ENCODE measurements at regions not wholly inside any gene's neighbourhood (a gene's known extent, or its start where the extent isn't known, plus 50 kb on each side); places are given as distances from the start of the nearest gene placed in this dataset.

DNA sequence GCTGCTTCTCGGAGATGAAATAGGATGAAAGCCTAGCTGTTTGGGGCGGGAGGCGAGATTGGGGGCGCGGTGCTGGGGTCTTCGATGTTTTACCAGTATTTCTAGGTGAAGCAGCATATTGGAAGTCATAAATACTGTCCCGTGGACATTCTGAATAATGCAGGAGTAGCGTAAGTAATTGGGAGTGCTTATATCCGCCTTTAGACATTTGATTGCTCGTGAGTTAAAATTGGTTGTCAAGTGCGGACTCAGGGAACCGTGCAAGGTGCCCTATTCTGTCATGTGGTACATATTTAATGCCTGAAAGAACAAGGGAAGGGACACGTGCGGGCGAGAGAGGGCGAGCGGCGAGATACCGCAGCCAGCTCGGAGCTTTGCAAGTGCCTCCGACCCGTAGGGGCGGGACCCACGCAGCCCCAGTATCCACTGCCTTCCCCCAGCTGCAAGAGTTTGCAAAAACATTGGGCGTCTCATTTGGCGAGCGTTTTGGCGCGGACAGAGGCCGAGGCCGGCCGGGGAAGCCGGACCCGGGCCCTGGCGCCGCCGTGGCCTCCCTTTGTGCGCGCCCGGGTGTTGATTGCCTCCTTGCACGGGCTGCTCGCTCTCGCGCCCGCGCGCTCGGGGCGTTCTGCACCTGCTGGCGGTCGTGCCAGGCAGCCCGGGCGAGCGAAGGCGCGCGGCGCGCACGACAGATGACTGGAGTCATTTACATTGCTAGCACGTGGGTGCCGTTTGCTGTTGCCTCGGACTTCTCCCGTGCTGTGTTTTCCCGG is 849.8 kb upstream of the RBFOX1 start:
- Mint-ChIP-seq H3K27me3 (no peaks in the 10 kb centered on the region), H3K36me3 (no peaks in the 10 kb centered on the region), H3K4me3 (no peak overlapping the region), H3K4me1 (no peaks in the 10 kb centered on the region), H3K27ac (no peak overlapping the region), H3K9me3 (peaks cover 3% of the 10 kb centered on the region)
- ATAC-seq (ENCODE audit: low read depth) (no peak), DNase-seq (ENCODE audit: low spot score in 2 of 2) (no peak)

DNA sequence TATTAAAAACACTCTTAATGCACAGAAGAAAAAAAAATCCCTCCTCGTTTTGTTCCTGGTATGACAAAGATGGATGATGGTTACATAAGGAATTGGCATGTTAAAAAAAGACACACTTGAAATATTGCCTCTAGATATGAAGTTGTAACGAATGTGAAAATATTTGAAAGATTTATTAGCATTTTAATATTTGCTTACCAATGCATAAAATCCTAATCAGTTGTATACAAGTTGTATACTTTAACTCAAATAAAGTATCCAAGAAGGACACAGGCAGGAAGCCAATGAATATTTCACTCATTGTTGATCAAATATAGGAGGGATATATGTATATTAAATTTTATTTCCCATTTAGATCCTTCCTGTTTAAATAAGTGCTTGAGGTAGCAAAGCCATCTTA is 850.8 kb upstream of the RBFOX1 start:
- Mint-ChIP-seq H3K4me3 (no peak overlapping the region), H3K27me3 (no peaks in the 10 kb centered on the region), H3K4me1 (no peaks in the 10 kb centered on the region), H3K27ac (no peak overlapping the region), H3K36me3 (no peaks in the 10 kb centered on the region), H3K9me3 (peaks cover 5% of the 10 kb centered on the region)
- no peak for DNase-seq (ENCODE audit: low spot score in 2 of 2)
- ATAC-seq (ENCODE audit: low read depth): no peak

DNA sequence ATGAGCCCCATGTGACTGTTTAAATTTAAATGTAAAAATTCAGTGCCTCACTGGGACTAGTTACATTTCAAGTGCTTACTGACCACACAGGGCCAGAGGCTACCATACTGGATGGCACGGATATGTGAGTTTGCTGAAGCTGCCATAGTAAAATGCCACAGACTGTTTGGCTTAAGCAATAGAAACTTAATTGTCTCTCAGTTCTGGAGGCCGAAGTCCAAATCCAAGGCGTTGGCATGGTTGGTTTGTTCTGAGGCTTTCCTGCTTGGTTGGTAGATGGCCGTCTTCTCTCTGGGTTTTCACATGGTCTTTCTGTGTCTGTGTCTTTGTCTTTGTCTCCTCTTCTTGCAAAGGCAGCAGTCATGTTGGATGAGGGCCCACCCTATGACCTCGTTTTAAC is 878.9 kb upstream of the RBFOX1 start:
- H3K36me3 Mint-ChIP-seq: no peaks in the 10 kb centered on the region
- peaks cover 16% of the 10 kb centered on the region for H3K9me3 Mint-ChIP-seq
- no peak overlapping the region for H3K27ac Mint-ChIP-seq
- H3K4me1 Mint-ChIP-seq: no peaks in the 10 kb centered on the region
- DNase-seq (ENCODE audit: low spot score in 2 of 2) (no peak), ATAC-seq (ENCODE audit: low read depth) (no peak)
- no peaks in the 10 kb centered on the region for H3K27me3 Mint-ChIP-seq
- no peak overlapping the region for H3K4me3 Mint-ChIP-seq

DNA sequence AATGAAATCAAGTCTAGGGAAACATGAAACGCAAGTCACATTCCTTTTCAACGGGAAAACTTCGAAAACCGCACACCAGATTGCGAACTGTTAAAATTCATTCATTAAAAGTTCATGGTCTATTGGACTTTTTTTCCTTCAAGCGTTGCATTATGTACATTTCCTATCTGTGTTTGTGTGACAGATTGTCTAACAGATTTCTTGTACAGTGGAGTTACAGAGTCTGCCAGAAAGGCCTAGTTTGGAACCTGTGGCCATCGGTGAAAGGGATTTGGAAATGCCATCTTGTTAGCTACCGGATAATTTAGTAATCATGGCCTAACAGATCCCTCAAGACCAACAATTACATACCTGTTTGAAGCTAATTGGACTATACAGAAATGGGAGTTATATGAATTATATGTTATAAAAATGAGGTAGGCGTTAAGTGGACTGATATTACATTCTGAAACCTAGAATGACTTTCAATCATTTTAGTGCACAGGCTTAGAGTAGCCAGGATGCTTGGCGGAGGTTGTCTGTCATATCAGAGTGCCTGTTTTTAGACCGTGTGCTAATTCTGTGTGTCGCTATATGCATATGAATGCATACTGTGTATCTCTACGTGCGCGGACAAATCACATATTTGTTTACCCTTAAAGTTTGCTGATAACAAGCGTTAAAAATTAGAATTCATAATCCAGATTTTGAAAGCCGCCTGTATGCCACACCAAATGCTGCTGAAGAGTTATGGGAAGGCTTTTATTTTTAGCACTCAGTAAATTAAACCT is 885.4 kb upstream of the RBFOX1 start:
- DNase-seq (ENCODE audit: low spot score in 2 of 2): no peak
- peaks cover 18% of the 10 kb centered on the region for H3K9me3 Mint-ChIP-seq
- no peaks in the 10 kb centered on the region for H3K36me3 Mint-ChIP-seq
- no peaks in the 10 kb centered on the region for H3K27me3 Mint-ChIP-seq
- ATAC-seq (ENCODE audit: low read depth): no peak
- H3K27ac Mint-ChIP-seq: no peak overlapping the region
- no peak overlapping the region for H3K4me3 Mint-ChIP-seq
- H3K4me1 Mint-ChIP-seq: no peaks in the 10 kb centered on the region

DNA sequence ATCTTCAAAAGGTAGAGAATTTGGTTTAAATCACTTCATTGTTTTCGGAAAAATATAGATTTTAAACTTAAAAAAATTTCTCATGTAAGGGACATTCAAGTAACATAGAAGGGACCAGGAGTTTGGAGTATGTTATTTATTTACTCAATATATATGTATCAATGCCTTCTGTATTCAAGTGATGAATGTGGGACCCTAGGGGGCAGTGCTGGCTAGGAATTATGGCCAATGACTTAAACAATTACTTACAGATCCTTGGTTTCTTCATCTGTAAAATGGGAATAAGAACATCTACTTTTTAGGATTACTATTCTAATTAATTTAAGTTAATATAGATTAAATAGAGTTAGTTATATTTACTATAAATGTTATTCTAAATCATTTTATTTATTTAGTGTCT is 886.3 kb upstream of the RBFOX1 start:
- H3K4me3 Mint-ChIP-seq: no peak overlapping the region
- H3K4me1 Mint-ChIP-seq: no peaks in the 10 kb centered on the region
- no peak for ATAC-seq (ENCODE audit: low read depth)
- H3K27ac Mint-ChIP-seq: no peak overlapping the region
- H3K27me3 Mint-ChIP-seq: no peaks in the 10 kb centered on the region
- no peak for DNase-seq (ENCODE audit: low spot score in 2 of 2)
- peaks cover 12% of the 10 kb centered on the region for H3K9me3 Mint-ChIP-seq
- H3K36me3 Mint-ChIP-seq: no peaks in the 10 kb centered on the region

DNA sequence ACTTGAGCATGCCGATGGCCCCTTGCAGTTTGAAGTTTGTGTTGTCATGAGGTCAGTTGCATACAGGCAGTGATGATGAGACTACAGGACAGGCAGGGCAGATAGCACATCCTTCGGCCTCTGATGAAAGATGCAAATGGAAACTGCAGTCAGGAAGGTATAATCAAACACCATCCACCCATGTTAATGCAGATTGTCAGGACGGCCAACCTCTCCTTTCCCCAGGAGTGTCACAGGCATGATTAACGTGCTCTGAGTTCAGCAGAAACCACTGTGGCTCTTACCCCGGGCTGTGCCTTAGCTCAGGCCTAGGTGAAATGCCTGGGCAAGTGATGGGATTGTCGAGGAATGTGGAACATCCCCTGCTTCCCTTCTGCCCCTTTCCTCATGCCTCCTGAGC is 893.5 kb upstream of the RBFOX1 start:
- DNase-seq (ENCODE audit: low spot score in 2 of 2): no peak
- Mint-ChIP-seq H3K9me3 (peaks cover 9% of the 10 kb centered on the region), H3K27ac (no peak overlapping the region), H3K27me3 (no peaks in the 10 kb centered on the region), H3K36me3 (no peaks in the 10 kb centered on the region), H3K4me3 (no peak overlapping the region), H3K4me1 (no peaks in the 10 kb centered on the region)
- ATAC-seq (ENCODE audit: low read depth): no peak

DNA sequence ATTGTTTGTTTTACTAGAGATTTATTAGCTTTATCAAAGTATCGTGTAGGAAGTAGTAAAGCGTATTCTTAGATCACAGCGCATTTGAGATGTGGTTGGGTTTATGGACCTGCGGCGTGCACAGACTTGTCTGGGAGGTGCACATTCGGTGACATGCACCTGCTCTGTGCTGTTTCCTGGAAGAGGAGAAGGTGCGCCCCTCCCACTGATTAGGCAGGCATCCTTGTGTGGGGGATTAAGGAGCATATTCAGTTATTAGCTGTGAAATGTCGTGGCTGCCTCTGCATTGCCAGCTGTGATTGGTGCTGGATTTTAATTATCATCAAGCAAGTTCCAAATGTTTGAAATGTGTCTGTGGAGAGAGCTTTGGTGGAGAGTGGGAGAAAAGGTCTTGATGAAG is 903.8 kb upstream of the RBFOX1 start:
- H3K4me1 Mint-ChIP-seq: peaks cover 3% of the 10 kb centered on the region
- H3K9me3 Mint-ChIP-seq: peaks cover 10% of the 10 kb centered on the region
- ATAC-seq (ENCODE audit: low read depth): no peak
- no peak overlapping the region for H3K27ac Mint-ChIP-seq
- H3K27me3 Mint-ChIP-seq: no peaks in the 10 kb centered on the region
- H3K36me3 Mint-ChIP-seq: no peaks in the 10 kb centered on the region
- H3K4me3 Mint-ChIP-seq: no peak overlapping the region
- no peak for DNase-seq (ENCODE audit: low spot score in 2 of 2)

DNA sequence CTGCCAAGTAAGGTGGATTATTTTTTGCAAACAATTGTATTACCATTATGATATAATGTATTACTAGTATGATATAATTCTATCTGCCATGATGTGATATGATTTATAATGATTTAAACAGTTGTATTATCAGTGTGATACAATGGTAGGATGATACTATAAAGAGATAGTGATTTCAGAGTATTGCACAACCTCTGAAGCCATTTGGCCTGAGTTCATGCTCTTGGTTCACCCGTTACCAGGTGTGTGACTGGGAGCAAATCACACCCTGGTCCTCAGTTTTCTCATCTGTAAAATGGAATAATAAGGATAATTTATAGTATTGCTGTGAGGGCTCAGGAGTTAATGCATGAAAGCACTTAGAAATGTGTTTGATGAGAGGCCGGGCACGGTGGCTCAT is 905.0 kb upstream of the RBFOX1 start:
- Mint-ChIP-seq H3K27ac (no peak overlapping the region), H3K4me1 (peaks cover 3% of the 10 kb centered on the region), H3K27me3 (no peaks in the 10 kb centered on the region), H3K9me3 (peaks cover 14% of the 10 kb centered on the region), H3K36me3 (no peaks in the 10 kb centered on the region), H3K4me3 (no peak overlapping the region)
- DNase-seq (ENCODE audit: low spot score in 2 of 2): no peak
- ATAC-seq (ENCODE audit: low read depth): no peak

DNA sequence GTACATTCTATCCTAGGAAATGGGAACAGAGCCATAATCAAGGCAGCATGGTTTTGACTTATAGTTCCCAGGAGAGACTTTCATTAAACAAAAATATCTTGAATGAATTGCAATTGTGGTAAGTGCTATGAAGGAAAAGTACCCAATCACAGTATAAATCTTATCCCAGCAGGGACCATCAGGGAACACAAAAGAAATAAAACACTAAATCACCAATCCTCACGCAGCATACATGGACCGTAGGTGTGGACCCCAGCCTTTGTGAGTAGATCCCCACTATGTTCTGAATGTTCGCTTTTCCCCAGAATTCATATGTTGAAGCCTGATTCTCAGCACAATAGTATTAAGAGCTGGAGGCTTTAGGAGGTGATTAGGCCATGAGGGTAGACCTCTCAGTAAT is 925.0 kb upstream of the RBFOX1 start:
- DNase-seq (ENCODE audit: low spot score in 2 of 2) (no peak), ATAC-seq (ENCODE audit: low read depth) (no peak)
- Mint-ChIP-seq H3K36me3 (no peaks in the 10 kb centered on the region), H3K4me1 (no peaks in the 10 kb centered on the region), H3K27ac (no peak overlapping the region), H3K9me3 (peaks cover 2% of the 10 kb centered on the region), H3K27me3 (no peaks in the 10 kb centered on the region), H3K4me3 (no peak overlapping the region)

DNA sequence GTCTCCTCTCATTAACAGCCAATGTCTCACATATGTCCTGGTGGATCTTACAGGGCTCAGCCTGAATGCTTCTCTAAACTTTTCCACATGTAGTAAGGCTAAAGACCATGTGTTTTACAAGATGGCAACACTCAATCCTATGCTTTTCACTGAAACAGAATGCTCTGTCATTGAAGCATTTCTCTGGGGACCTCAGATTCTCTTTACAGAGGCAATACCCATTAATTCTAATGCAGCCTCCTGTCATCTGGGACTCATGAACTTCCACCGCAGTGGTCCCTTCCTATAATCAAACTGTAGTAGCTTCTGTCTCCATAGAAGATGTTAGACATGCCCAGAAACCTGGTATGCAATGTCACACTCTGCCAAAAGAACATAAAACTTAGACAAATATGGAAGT is 926.6 kb upstream of the RBFOX1 start:
- Mint-ChIP-seq H3K27me3 (no peaks in the 10 kb centered on the region), H3K4me3 (no peak overlapping the region), H3K36me3 (no peaks in the 10 kb centered on the region), H3K9me3 (peaks cover 2% of the 10 kb centered on the region), H3K27ac (no peak overlapping the region), H3K4me1 (no peaks in the 10 kb centered on the region)
- no peak for DNase-seq (ENCODE audit: low spot score in 2 of 2)
- no peak for ATAC-seq (ENCODE audit: low read depth)

DNA sequence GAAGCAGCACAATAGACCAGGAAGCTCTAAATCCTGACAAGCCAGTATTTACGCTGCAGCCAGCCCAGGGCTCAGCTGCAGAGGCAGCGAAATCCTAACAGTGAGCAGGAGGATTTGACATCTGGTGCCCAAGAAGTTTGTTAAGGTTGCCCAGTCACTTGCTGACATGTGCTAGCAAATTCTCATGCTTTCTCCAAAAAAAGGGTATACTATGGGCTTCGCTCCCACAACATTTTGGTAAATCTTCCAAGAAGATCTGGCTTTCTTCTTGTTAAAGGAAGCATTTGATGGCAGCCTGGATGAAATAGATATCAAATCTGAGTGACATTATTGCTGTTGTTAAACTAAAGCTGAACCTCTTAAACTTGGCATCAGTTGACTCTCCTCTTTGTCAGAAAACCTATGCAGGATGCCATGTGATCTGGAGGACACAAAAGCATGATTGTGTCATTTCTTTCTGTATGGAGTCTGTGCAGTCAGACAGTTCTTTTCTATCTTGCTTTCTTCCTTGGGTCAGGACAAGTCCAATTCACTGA is 949.7 kb upstream of the RBFOX1 start:
- H3K27me3 Mint-ChIP-seq: no peaks in the 10 kb centered on the region
- ATAC-seq (ENCODE audit: low read depth): no peak
- no peak overlapping the region for H3K27ac Mint-ChIP-seq
- DNase-seq (ENCODE audit: low spot score in 2 of 2): no peak
- H3K9me3 Mint-ChIP-seq: peaks cover under 1% of the 10 kb centered on the region
- H3K4me1 Mint-ChIP-seq: no peaks in the 10 kb centered on the region
- H3K36me3 Mint-ChIP-seq: no peaks in the 10 kb centered on the region
- H3K4me3 Mint-ChIP-seq: no peak overlapping the region

DNA sequence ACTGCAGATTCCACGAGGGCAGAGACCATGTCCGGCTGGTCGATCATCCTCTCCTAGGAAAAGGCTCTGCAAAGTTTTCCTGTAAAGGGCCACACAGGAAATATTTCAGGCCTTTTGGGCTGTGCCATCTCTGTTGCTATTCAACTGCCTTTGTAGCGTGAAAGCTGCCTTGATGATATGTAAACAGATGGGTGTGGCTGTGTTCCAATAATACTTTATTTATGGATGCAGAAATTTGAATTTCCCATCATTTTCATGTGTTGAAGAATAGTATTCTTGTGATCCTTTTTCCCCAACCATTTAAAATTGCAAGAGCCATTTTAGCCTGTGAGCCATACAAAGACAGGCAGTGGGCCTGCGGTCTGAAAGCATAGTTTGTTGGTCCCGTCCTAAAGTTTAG is 950.7 kb upstream of the RBFOX1 start:
- ATAC-seq (ENCODE audit: low read depth) (no peak), DNase-seq (ENCODE audit: low spot score in 2 of 2) (no peak)
- Mint-ChIP-seq H3K4me1 (no peaks in the 10 kb centered on the region), H3K27ac (no peak overlapping the region), H3K4me3 (no peak overlapping the region), H3K27me3 (no peaks in the 10 kb centered on the region), H3K9me3 (no peaks in the 10 kb centered on the region), H3K36me3 (no peaks in the 10 kb centered on the region)

DNA sequence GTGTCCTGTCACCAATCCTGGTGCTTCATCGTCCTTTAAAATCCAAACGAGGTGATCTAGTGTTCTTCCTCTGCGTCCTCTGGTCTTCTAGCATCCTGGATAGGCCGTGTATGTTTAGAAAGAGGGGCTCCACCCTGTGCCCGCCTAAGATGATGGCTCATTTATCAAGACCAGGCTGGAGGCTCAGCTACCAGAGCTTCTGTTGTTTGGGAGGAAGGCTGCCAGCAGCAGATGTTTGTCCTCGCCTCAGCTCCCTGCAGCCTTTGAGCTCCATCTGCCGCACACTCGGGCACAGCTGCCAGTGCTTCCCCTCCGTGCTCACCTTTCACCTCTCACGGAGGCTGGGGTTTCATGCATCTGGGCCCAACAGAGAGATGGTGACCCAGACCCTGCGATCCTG is 954.7 kb upstream of the RBFOX1 start:
- ATAC-seq (ENCODE audit: low read depth): no peak
- Mint-ChIP-seq H3K9me3 (no peaks in the 10 kb centered on the region), H3K27me3 (no peaks in the 10 kb centered on the region), H3K36me3 (no peaks in the 10 kb centered on the region), H3K4me3 (no peak overlapping the region), H3K4me1 (no peaks in the 10 kb centered on the region), H3K27ac (no peak overlapping the region)
- DNase-seq (ENCODE audit: low spot score in 2 of 2): no peak

DNA sequence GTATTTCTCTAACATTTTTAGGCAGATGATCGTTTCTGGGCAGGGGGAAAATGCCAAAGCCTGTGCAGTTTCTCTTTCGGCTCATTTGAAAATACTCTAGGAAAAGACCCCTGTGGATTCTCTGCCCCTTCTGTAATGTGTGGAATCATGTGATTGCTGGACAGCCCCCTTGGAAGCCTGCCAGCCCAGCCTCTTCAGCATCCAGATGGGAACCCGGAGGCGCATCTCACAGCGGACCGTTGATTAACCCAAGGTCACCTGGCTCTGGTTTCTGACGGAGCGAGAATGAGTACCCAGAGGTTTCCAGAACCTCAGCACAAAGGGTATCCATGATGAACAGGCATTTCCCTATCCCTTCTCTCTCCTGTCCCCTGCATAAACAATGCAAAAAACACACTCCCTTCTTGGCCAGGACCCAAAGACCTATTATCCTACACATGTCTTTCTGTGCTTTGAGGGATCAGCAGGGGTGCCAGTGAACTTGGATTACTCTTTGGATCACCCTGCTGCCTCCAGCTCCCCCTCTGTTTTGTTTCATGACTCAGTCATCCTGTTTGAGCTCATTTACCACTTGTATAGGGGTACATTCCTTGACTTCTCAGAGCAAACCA is 957.1 kb upstream of the RBFOX1 start:
- Mint-ChIP-seq H3K27ac (no peak overlapping the region), H3K4me3 (no peak overlapping the region), H3K36me3 (no peaks in the 10 kb centered on the region), H3K9me3 (no peaks in the 10 kb centered on the region), H3K27me3 (no peaks in the 10 kb centered on the region), H3K4me1 (no peaks in the 10 kb centered on the region)
- ATAC-seq (ENCODE audit: low read depth): no peak
- DNase-seq (ENCODE audit: low spot score in 2 of 2): no peak

Data from memory B cell (primary cell).